Upper lobe of left lung (tissue), 4 donors: ENCODE measurements at regions not wholly inside any gene's neighbourhood (a gene's known extent, or its start where the extent isn't known, plus 50 kb on each side); places are given as distances from the start of the nearest gene placed in this dataset.

ENCODE experiments used
- CTCF ChIP-seq, 6 experiments: fragments of 450-650 bp in 4 of 6; fragments of 200-600 bp in 2 of 6; sonication (generic) in 2 of 6; IDR thresholded peaks; one replicate each; pipeline ENCODE4 v1.5.1; 2016 to 2019; ENCODE audit warnings: antibody characterized with exemption in 6 of 6
- EP300 ChIP-seq, 4 donors: sonication (generic); formaldehyde crosslinking; IDR thresholded peaks; one replicate each; pipeline ENCODE4 v1.5.1; 2017; ENCODE audit warnings: antibody characterized with exemption in 4 of 4, control low read depth in 2 of 4
- POLR2A ChIP-seq, 4 donors: fragments of 450-650 bp; IDR thresholded peaks; one replicate each; pipeline ENCODE4 v1.5.1; 2016 to 2017; ENCODE audit warnings: antibody characterized with exemption in 4 of 4, mild to moderate bottlenecking in 2 of 4
- POLR2AphosphoS5 ChIP-seq, 2 donors: sonication (generic); formaldehyde crosslinking; IDR thresholded peaks; one replicate each; pipeline ENCODE4 v1.5.1; 2017; ENCODE audit warnings: antibody characterized with exemption in 2 of 2

DNA sequence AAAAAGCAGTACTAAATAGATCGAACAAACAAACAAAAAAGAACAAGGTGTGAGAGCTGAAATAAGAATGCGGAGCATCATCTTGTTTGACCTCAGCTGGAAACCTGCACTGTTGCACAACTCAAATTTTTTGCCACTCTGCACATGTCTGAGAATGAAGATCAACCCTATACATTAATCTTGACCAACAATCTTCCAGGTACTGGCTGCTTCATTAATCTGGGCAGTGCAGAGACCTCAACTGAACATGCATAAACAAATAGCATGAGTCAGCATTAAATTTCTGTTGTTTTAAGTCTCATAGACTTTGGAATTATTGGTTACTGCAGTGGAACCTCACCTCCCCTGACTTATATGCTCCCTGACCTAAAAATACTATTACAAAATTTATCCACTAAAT lies 114.6 kb upstream of the FTMT start:
- TF ChIP-seq CTCF (IDR thresholded peaks at IDR 0.05) (no peak), POLR2AphosphoS5 (IDR thresholded peaks at IDR 0.05) (no peak), POLR2A (IDR thresholded peaks at IDR 0.05) (no peak), EP300 (IDR thresholded peaks at IDR 0.05) (no peak)
